DMS114 treated with DMSO at 0.1 percent for 48 hours (cell line): ENCODE measurements at regions not wholly inside any gene's neighbourhood (a gene's known extent, or its start where the extent isn't known, plus 50 kb on each side); places are given as distances from the start of the nearest gene placed in this dataset.
"Not testable (repeated sequence)": the region's sequence is repeated elsewhere in the genome, so short reads cannot be mapped to it uniquely, and the experiment has no call there.

ENCODE experiments used
- DNase-seq: peaks from one replicate; lab custom pipeline; 2025; ENCODE audit not compliant: unreplicated experiment; lab: John Stamatoyannopoulos, UW

GRCh38 chr5:114838937-114839336, 330.8 kb downstream of the TRIM36 start:
- no peak for DNase-seq

GRCh38 chr5:114830114-114830513, 339.6 kb downstream of the TRIM36 start:
- DNase-seq, result no peak

- no peak for DNase-seq
Observed at GRCh38 chr5:114822863-114823262, 346.8 kb downstream of the TRIM36 start.

GRCh38 chr5:114822436-114822835, 347.3 kb downstream of the TRIM36 start:
- DNase-seq, result no peak

- no peak for DNase-seq
Observed at GRCh38 chr5:114790403-114790792, 379.3 kb downstream of the TRIM36 start.

- no peak for DNase-seq
Observed at GRCh38 chr5:114789773-114790402, 379.8 kb downstream of the TRIM36 start.

GRCh38 chr5:114782869-114783268, 386.8 kb downstream of the TRIM36 start:
- DNase-seq, result no peak

- no peak for DNase-seq
Observed at GRCh38 chr5:114782177-114782576, 387.5 kb downstream of the TRIM36 start.

- DNase-seq, result no peak
Observed at GRCh38 chr5:114780290-114780689, 389.4 kb downstream of the TRIM36 start.

- DNase-seq, result no peak
Observed at GRCh38 chr5:114744406-114744805, 382.5 kb downstream of the KCNN2 start.

GRCh38 chr5:114734238-114734637, 372.4 kb downstream of the KCNN2 start:
- DNase-seq, result no peak

- no peak for DNase-seq
Observed at GRCh38 chr5:114729986-114730385, 368.1 kb downstream of the KCNN2 start.

GRCh38 chr5:114727358-114727757, 365.5 kb downstream of the KCNN2 start:
- DNase-seq, result no peak

- DNase-seq, result no peak
Observed at GRCh38 chr5:114726131-114726530, 364.3 kb downstream of the KCNN2 start.

GRCh38 chr5:114719268-114719667, 357.4 kb downstream of the KCNN2 start:
- no peak for DNase-seq

- no peak for DNase-seq
Observed at GRCh38 chr5:114716955-114717354, 355.1 kb downstream of the KCNN2 start.

- not testable (repeated sequence) for DNase-seq
Observed at GRCh38 chr5:114704225-114704893, 342.5 kb downstream of the KCNN2 start.

- DNase-seq, result no peak
Observed at GRCh38 chr5:114702731-114703130, 340.9 kb downstream of the KCNN2 start.

- DNase-seq, result no peak
Observed at GRCh38 chr5:114702136-114702535, 340.3 kb downstream of the KCNN2 start.

GRCh38 chr5:114700823-114701222, 339.0 kb downstream of the KCNN2 start:
- no peak for DNase-seq

- DNase-seq, result no peak
Observed at GRCh38 chr5:114695292-114695904, 333.5 kb downstream of the KCNN2 start.

GRCh38 chr5:114686356-114686755, 324.5 kb downstream of the KCNN2 start:
- no peak for DNase-seq
